IMR-90 (cell line): ENCODE measurements at regions not wholly inside any gene's neighbourhood (a gene's known extent, or its start where the extent isn't known, plus 50 kb on each side); places are given as distances from the start of the nearest gene placed in this dataset.

ENCODE experiments used
- ATAC-seq: fragments of 200-7000 bp; cut with Tn5 transposase; 2 replicates; pipeline ENCODE4 v1.9.1; 2020; ENCODE audit warnings: low read depth, mild to moderate bottlenecking, moderate library complexity
- BruUV-seq: library from RNA; stranded (reverse); fragments of 400-500 nt; replicated peaks from 2 replicates; lab custom pipeline; 2021; lab: Mats Ljungman, UMichigan
- CTCF ChIA-PET: fragments of 300-600 bp; formaldehyde crosslinking; extraction: SDS; loops from one replicate; lab custom pipeline; 2021; ENCODE audit warnings: antibody characterized with exemption; lab: Yijun Ruan, JAX
- POLR2A ChIA-PET: fragments of 300-600 bp; sonication (Branson Sonifier 250); formaldehyde crosslinking; loops from one replicate; lab custom pipeline; 2022; ENCODE audit warnings: antibody characterized with exemption; ENCODE audit not compliant: unreplicated experiment; lab: Charles Lee
- DNase-seq: peaks from one replicate; pipeline ENCODE4 v3.0.0; 2013
- H2AFZ ChIP-seq: replicated peaks from 2 replicates; pipeline ENCODE3; 2013; ENCODE audit warnings: low read length, mild to moderate bottlenecking; ENCODE audit not compliant: poor library complexity
- H2AK5ac ChIP-seq: 2 replicates; pipeline ENCODE4 v1.6.1; 2013; ENCODE audit warnings: low read depth, low read length, inconsistent platforms
- H2AK9ac ChIP-seq: replicated peaks from 2 replicates; pipeline ENCODE3; 2013; ENCODE audit warnings: mild to moderate bottlenecking, low read depth, low read length, moderate library complexity; ENCODE audit not compliant: poor library complexity
- H2BK120ac ChIP-seq: 2 replicates; pipeline ENCODE4 v1.6.1; 2013; ENCODE audit warnings: low read depth, low read length, inconsistent platforms
- H2BK15ac ChIP-seq: 3 replicates; pipeline ENCODE4 v1.6.1; 2013; ENCODE audit warnings: low read depth, low read length, inconsistent platforms
- H2BK20ac ChIP-seq: 2 replicates; pipeline ENCODE4 v1.6.1; 2013; ENCODE audit warnings: low read depth, mild to moderate bottlenecking, inconsistent platforms, low read length, moderate library complexity
- H2BK5ac ChIP-seq: 2 replicates; pipeline ENCODE4 v1.6.1; 2013; ENCODE audit warnings: mild to moderate bottlenecking, low read depth, low read length, inconsistent platforms; ENCODE audit not compliant: poor library complexity, severe bottlenecking
- H3K14ac ChIP-seq: replicated peaks from 2 replicates; pipeline ENCODE4 v1.6.1; 2013; ENCODE audit warnings: low read depth, low read length, inconsistent platforms
- H3K18ac ChIP-seq: 2 replicates; pipeline ENCODE4 v1.6.1; 2013; ENCODE audit warnings: low read depth, low read length, control low read depth
- H3K23ac ChIP-seq: 2 replicates; pipeline ENCODE4 v1.6.1; 2013; ENCODE audit warnings: low read depth, low read length, inconsistent platforms
- H3K27ac ChIP-seq: 2 replicates; pipeline ENCODE4 v1.5.1; 2013; ENCODE audit warnings: mild to moderate bottlenecking, control low read depth, low read length; ENCODE audit not compliant: insufficient read depth
- H3K27me3 ChIP-seq: 2 replicates; pipeline ENCODE4 v1.6.1; 2013; ENCODE audit warnings: low read length; ENCODE audit not compliant: control insufficient read depth, insufficient read depth
- H3K36me3 ChIP-seq: 2 replicates; pipeline ENCODE4 v1.6.1; 2013; ENCODE audit warnings: low read length, mixed read lengths; ENCODE audit not compliant: control insufficient read depth, insufficient read depth
- H3K4ac ChIP-seq: 2 replicates; pipeline ENCODE4 v1.6.1; 2013; ENCODE audit warnings: low read depth, low read length, inconsistent platforms
- H3K4me1 ChIP-seq: 2 replicates; pipeline ENCODE4 v1.6.1; 2013; ENCODE audit warnings: low read length, mixed read lengths; ENCODE audit not compliant: control insufficient read depth, insufficient read depth
- H3K4me2 ChIP-seq: 2 replicates; pipeline ENCODE4 v1.6.1; 2013; ENCODE audit warnings: low read depth, mild to moderate bottlenecking, control low read depth, low read length, moderate library complexity
- H3K4me3 ChIP-seq: 2 replicates; pipeline ENCODE4 v1.5.1; 2013; ENCODE audit warnings: low read depth, mild to moderate bottlenecking, control low read depth, low read length, moderate library complexity; ENCODE audit not compliant: insufficient read depth
- H3K56ac ChIP-seq: 2 replicates; pipeline ENCODE4 v1.6.1; 2013; ENCODE audit warnings: low read length, inconsistent platforms; ENCODE audit not compliant: insufficient read depth; ENCODE audit errors: extremely low read depth
- H3K79me1 ChIP-seq, 2 experiments: 2 replicates each; pipeline ENCODE4 v1.6.1; 2013; ENCODE audit warnings: low read length in 2 of 2, inconsistent platforms in 1 of 2, low read depth in 1 of 2
- H3K9ac ChIP-seq: 2 replicates; pipeline ENCODE4 v1.6.1; 2013; ENCODE audit warnings: low read depth, low read length, control low read depth
- H3K9me1 ChIP-seq: 2 replicates; pipeline ENCODE4 v1.6.1; 2013; ENCODE audit warnings: low read length, inconsistent platforms; ENCODE audit not compliant: insufficient read depth
- H3K9me3 ChIP-seq: 2 replicates; pipeline ENCODE4 v1.6.1; 2013; ENCODE audit warnings: low read length; ENCODE audit not compliant: control insufficient read depth, insufficient read depth
- H4K20me1 ChIP-seq: 2 replicates; pipeline ENCODE4 v1.6.1; 2013; ENCODE audit warnings: low read length, inconsistent platforms; ENCODE audit not compliant: insufficient read depth
- H4K5ac ChIP-seq: 2 replicates; pipeline ENCODE4 v1.6.1; 2013; ENCODE audit warnings: mild to moderate bottlenecking, low read depth, low read length, control low read depth
- H4K8ac ChIP-seq, 2 experiments: 2 replicates each; pipeline ENCODE4 v1.6.1; 2013; ENCODE audit warnings: low read depth in 2 of 2, low read length in 2 of 2, control low read depth in 1 of 2, inconsistent platforms in 1 of 2
- H4K91ac ChIP-seq: 2 replicates; pipeline ENCODE4 v1.6.1; 2013; ENCODE audit warnings: low read depth, low read length, inconsistent platforms; ENCODE audit not compliant: insufficient read depth
- BHLHE40 ChIP-seq: fragments of 150-350 bp; IDR thresholded peaks from 2 replicates; pipeline ENCODE4 v1.6.1; 2016; ENCODE audit warnings: mild to moderate bottlenecking, low read depth, low read length
- CEBPB ChIP-seq: IDR thresholded peaks from 2 replicates; pipeline ENCODE4 v1.6.1; 2012; ENCODE audit warnings: low read depth, low read length, improper control_type of control experiment
- CTCF ChIP-seq: conservative IDR thresholded peaks from 2 replicates; pipeline ENCODE4 v1.5.1; 2012; ENCODE audit warnings: mild to moderate bottlenecking, low read depth, low read length, improper control_type of control experiment
- FOS ChIP-seq: fragments of 150-350 bp; IDR thresholded peaks from 2 replicates; pipeline ENCODE4 v1.6.1; 2016; ENCODE audit warnings: low read depth, low read length
- MAZ ChIP-seq: IDR thresholded peaks from 2 replicates; pipeline ENCODE4 v1.6.1; 2012; ENCODE audit warnings: low read depth, mild to moderate bottlenecking, low read length, improper control_type of control experiment, moderate library complexity, borderline replicate concordance
- POLR2A ChIP-seq: IDR thresholded peaks from 2 replicates; pipeline ENCODE4 v1.6.1; 2012; ENCODE audit warnings: mild to moderate bottlenecking, low read depth, low read length
- RAD21 ChIP-seq: IDR thresholded peaks from 2 replicates; pipeline ENCODE4 v1.6.1; 2012; ENCODE audit warnings: low read length, improper control_type of control experiment
- RCOR1 ChIP-seq: IDR thresholded peaks from 2 replicates; pipeline ENCODE4 v1.6.1; 2012; ENCODE audit warnings: mild to moderate bottlenecking, low read length, improper control_type of control experiment; ENCODE audit not compliant: insufficient replicate concordance
- SMC3 ChIP-seq: fragments of 150-350 bp; IDR thresholded peaks from 2 replicates; pipeline ENCODE4 v1.6.1; 2016; ENCODE audit warnings: low read depth, mild to moderate bottlenecking, antibody characterized with exemption, low read length, moderate library complexity
- USF2 ChIP-seq: fragments of 150-350 bp; IDR thresholded peaks from 2 replicates; pipeline ENCODE4 v1.6.1; 2017; ENCODE audit warnings: mild to moderate bottlenecking, antibody characterized with exemption, low read length, low read depth
- WGBS, 2 experiments: methylation state at CpG; one replicate each; pipeline versions ENCODE4 v1.1.5 to v1.1.7; 2013; ENCODE audit warnings: missing lambda C conversion rate in 2 of 2; ENCODE audit not compliant: insufficient read length in 1 of 2; ENCODE audit errors: extremely low coverage in 2 of 2; 5-methylcytosine and 5-hydroxymethylcytosine counted together
- dilution Hi-C: fragments of 300-500 bp; cut with HindIII; formaldehyde crosslinking; loops from one replicate; pipeline ENCODE4 v1.14.3; 2018; ENCODE audit warnings: low sequenced_read_pairs; ENCODE audit not compliant: unreplicated experiment
- in situ Hi-C: fragments of 300-500 bp; cut with MboI; formaldehyde crosslinking; loops from 3 replicates; pipeline ENCODE4 v1.14.3; 2019; ENCODE audit warnings: low sequenced_read_pairs, inconsistent platforms, mixed read lengths
- intact Hi-C: fragments of 100-400 bp; cut with micrococcal nuclease; formaldehyde crosslinking; loops from 2 replicates; pipeline ENCODE4 v1.10.0; 2022

- Histone ChIP-seq H4K8ac (no peak overlapping the region), H3K4ac (no peak overlapping the region), H2AFZ (no peak overlapping the region), H3K14ac (no peak overlapping the region), H3K4me1 (no peaks in the 10 kb centered on the region), H3K9me3 (no peaks in the 10 kb centered on the region), H4K91ac (no peak overlapping the region), H2AK5ac (no peak overlapping the region), H2BK5ac (no peak overlapping the region), H2BK120ac (no peak overlapping the region), H3K79me1 (no peaks in the 10 kb centered on the region), H3K4me3 (no peak overlapping the region), H4K20me1 (no peaks in the 10 kb centered on the region), H3K27me3 (no peaks in the 10 kb centered on the region), H4K5ac (no peak overlapping the region), H2BK20ac (no peak overlapping the region), H3K18ac (no peak overlapping the region), H3K9ac (no peak overlapping the region), H3K36me3 (no peaks in the 10 kb centered on the region), H2AK9ac (no peak overlapping the region), H3K56ac (no peak overlapping the region), H3K23ac (no peak overlapping the region), H3K27ac (no peak overlapping the region), H2BK15ac (no peak overlapping the region), H3K4me2 (no peak overlapping the region), H3K9me1 (no peaks in the 10 kb centered on the region)
- no peak for ATAC-seq
- POLR2A ChIA-PET: no interaction called here
- DNase-seq: no peak
- CTCF ChIA-PET: no interaction called here
- TF ChIP-seq RCOR1 (no peak), RAD21 (no peak), SMC3 (no peak), POLR2A (no peak), CEBPB (no peak), MAZ (no peak), BHLHE40 (no peak), USF2 (no peak), FOS (no peak), CTCF (no peak)
- intact Hi-C loops (no loop called here), in situ Hi-C loops (no loop called here), dilution Hi-C loops (no loop called here)
- BruUV-seq: no TSS peak
- WGBS, 2 experiments: 0% methylated on average over 1 of the region's 3 CpGs; no CpG with 5 or more reads in 1 of the 2 experiments
Observed at GRCh38 chr6:92534109-92534508, 885.2 kb downstream of the EPHA7 start.
